ENCODE measurements at regions not wholly inside any gene's neighbourhood (a gene's known extent, or its start where the extent isn't known, plus 50 kb on each side); places are given as distances from the start of the nearest gene placed in this dataset.
A peak's percentile ranks its signal among the peaks of the same experiment; 100 is the strongest.
"Not testable (repeated sequence)": the region's sequence is repeated elsewhere in the genome, so short reads cannot be mapped to it uniquely, and the experiment has no call there.

DNA sequence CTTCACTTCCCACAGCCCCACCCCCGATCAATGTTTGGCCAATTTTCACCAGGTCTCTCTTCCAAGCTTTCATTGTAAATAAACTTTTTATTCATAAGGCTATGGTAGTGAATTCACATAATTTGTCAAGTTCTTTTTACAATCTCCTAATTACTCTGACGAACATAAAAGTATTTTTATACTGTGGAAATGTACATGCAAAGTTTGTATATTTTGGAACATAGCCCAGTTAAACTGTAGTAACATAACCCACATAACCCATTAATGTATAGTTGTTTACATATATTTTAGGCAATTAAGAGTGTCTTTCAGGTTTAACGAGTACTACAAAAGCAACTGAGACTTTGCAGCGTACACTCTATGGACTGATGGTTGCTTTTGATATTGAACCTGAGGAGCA is 228.3 kb upstream of the ERBB4 start:
- no peak for DNase-seq

DNA sequence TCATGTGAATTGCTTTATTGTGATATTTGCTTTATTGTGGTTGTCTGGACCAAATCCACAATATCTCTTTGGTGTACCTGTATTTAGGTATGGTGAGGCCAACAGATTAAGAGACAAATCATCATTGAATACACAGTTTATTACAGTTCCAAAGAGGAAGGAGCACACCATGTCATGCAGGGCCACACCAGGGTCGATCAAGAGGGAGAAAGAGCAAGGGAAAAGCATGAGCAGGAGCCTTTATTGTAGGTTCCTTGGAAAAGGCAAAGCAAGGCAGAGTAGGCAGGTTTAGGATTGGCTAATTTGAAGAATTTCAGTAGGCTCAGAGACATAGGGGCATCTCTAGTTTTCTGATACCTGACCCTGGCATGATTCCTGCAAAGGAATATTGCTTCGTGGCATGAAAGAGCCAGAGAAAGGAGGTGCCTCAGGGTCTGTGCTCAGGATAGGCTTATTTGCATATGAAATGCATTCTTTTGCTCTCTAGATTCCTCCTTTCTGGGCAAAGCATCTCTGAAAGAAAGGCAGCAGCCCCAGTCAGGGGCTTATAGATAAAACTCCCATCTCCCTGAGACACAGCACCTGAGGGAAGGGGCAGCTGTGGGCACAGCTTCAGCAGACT is 214.2 kb upstream of the ERBB4 start:
- DNase-seq = no peak

DNA sequence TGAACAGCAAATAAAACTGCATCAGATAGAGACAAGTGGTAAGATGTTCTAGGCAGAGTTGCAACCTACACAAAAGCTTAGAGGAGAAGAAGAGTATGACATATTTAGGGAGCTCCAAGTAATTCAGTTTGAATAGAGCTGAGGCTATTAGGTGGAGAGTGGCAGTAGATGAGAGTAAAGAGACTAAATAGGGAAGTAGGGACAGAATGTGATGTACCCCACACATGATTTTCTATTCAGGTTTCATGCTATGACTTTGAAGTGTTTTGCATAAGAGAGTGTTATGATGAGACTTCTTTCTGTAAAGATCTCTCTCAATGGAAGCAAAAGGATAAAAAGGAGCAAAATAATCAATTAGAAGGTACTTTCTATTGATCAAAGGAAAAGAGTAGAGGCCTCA is 206.8 kb upstream of the ERBB4 start:
- no peak for DNase-seq

- no peak for DNase-seq
These were observed 199.0 kb upstream of the ERBB4 start for GRCh38 chr2:212737392-212738172.

DNA sequence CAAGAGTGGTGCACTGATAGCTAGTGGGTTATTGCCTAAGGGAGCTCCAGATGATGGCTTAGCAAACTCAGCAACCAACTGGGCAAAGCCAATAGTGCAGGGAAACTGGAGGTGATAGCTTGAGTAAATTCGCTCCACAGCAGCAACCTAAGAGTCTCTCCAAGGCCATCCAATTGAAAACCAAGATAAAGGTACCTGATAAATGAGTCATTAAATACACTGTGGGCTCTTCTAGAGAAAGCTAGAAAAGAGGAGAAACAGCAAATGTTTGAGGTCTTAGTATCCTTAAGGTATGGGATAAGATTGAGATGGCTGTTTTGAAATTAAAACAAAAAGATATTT is 197.8 kb upstream of the ERBB4 start:
- no peak for DNase-seq

DNA sequence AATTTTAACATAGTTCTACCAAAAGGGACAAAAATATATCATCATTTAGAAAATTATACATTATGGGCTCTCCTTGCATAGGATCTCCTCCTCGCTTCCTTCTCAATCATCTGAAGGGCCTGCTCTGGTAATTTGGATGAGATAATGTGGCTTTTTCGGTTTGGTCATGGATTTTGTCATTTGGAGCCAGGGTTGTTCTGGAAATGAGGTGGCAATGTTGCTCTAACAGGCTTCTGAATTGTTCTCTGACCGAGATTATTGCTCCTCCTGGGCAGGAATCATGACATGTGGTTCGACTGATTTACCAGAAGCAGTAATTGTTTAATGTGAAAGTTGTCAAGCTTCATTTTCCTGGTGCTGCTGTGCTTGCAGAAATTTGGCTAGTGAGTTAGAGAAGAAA is 194.7 kb upstream of the ERBB4 start:
- no peak for DNase-seq

- peak; percentile 30 for DNase-seq
These were observed 194.3 kb upstream of the ERBB4 start for GRCh38 chr2:212732860-212733259.

- no peak for DNase-seq
These were observed 192.4 kb upstream of the ERBB4 start for GRCh38 chr2:212730994-212731393.

- DNase-seq = no peak
These were observed 190.1 kb upstream of the ERBB4 start for GRCh38 chr2:212728717-212729116.

GRCh38 chr2:212727751-212728150 is 189.1 kb upstream of the ERBB4 start:
- no peak for DNase-seq

GRCh38 chr2:212726403-212726802 is 187.8 kb upstream of the ERBB4 start:
- DNase-seq = peak; percentile 50

DNA sequence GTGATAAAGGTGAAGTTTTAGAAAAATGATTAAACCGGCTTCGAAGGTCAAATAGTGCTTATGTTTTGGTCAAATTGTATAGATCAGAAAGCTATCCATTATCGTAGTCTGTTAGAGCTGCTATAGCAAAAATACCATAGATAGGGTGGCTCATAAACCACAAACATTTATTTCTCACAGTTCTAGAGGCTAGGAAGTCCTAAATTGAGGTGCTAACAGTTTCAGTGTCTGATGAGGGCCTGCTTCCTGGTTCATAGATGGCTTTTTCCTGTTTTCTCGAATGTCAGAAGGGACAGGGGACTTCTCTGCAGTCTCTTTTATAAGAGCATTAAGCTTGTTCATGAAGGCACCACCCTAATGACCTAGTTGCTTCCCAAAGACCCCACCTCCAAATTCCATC is 186.6 kb upstream of the ERBB4 start:
- DNase-seq = no peak

DNA sequence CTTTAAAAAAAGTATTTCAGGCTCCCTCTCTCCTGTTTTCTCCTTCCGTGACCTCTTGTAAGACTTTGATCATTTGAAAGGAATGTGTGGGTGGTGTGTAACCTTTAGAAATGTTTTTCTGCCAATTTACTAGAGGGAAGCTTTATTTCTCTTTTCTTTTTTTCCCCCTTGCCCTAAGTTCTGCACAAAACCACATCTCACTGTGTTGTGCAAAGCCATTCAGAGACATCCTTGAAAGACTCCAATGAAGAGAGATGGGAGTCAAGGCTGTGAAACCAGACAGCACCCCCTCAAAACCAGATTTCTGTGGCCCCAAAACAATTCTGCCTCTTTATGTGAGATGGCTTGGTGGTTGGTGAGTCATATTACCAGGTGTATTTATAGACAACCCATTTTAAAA is 184.6 kb upstream of the ERBB4 start:
- DNase-seq = peak; percentile 69

DNA sequence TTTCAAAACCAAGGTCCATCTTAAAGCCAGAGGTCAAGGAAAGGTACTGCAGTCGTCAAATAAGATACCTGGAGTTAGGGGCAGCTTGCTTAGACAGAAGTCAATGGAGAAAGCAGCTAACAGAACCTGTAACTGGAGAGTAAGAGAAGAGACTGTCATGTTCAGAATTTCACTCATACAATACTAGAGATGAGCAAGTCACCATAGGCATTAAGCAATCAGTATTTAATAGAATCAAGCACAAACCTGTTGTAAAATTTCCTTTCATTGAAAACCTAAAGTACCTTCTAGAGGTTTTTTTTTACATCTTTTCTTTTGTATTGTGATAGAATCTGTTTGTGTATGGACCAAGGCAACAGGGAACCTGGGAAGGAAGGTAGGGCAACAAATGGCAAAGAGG is 183.4 kb upstream of the ERBB4 start:
- no peak for DNase-seq

DNA sequence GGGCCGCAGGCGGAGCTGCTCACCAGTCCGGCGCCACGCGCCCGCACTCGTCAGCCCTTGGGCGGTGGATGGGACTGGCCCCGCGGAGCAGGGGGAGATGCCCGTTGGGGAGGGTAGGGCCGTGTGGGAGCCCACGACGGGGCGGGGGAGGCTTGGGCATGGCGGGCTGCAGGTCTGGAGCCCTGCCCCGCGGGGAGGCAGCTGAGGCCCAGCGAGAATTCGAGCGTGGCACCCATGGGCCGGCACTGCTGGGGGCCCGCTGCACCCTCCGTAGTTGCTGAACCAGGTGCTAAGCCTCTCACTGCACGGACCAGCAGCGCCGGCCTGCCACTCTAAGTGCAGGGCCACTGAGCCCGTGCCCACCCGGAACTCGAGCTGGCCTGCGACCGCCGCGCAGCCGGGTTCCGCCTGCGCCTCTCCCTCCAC is 182.4 kb upstream of the ERBB4 start:
- no peak for DNase-seq

DNA sequence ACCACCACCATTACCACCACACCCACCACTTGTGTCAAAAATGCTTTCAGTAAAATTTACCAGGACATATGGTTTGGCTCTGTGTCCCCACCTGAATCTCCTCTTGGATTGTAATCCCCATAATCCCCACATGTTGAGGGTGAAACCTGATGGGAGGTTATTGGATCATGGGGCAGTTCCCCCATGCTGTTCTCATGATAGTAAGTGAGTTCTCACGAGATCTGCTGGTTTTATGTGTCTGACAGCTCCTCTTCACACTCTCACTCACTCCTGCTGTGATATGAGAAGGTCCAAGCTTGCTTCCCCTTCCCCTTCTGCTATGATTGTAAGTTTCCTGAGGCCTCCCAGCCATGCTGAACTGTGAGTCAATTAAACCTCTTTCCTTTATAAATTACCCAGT is 176.8 kb upstream of the ERBB4 start:
- not testable (repeated sequence) for DNase-seq

DNA sequence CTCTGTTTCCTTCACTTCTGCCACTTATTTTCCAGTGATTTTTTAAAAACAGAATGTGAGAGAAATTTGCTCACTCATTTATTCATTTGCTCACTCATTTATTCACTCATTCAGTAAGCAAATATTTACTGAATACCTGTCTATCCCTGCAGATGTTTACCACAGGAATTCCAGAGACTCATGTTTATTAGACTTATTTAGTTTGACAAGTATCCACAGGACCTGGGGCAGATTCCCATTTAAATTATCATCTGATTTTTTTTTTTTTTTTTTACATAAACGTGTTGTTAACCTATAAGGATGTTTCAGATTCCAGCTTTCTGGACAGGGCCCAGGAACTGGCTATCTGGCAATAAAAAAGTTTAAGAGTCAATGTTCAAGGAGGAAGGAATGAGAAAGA is 175.1 kb upstream of the ERBB4 start:
- no peak for DNase-seq

DNA sequence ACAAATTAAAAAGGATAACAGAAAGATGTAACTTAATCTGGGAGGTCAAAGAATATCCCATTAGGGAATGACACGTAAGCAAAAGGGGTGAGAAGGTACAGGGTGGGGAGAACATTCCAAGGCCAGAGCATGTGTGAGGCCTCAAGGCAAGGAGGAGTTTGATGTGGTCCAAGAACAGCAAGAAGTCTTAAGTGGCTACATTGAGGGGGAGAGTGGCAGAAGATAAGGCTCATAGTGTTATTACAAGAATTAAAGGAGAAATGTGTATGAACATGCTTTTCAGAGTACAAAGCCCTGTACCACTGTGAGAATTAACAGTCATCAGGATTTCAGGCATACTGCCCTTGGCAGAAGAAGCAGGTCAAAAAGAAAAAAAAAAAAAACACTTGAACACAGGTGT is 174.4 kb upstream of the ERBB4 start:
- no peak for DNase-seq

DNA sequence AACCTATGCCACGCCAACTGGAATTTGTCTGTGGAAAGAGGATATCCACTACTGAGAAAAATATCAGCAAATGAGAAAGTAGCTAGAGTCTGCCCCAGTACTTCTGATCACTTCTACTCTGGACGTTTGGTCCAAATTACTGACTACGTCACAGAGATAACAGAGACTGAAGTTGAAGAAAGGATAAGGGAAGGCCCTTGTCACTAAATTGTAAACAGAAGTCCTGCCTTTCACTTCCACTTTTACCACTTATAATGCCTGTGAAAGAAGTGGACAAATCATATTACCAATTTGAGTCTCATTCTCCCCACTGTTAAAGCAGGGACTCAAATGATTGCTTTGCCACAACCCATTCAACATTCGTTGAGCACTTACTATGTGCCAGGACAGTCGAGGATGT is 173.9 kb upstream of the ERBB4 start:
- DNase-seq = no peak

GRCh38 chr2:212711856-212712255 is 173.3 kb upstream of the ERBB4 start:
- DNase-seq = peak; percentile 82

GRCh38 chr2:212709280-212709679 is 170.7 kb upstream of the ERBB4 start:
- peak; percentile 87 for DNase-seq

- peak; percentile 13 for DNase-seq
These were observed 169.8 kb upstream of the ERBB4 start for GRCh38 chr2:212708355-212708754.

GRCh38 chr2:212695426-212695825 is 156.8 kb upstream of the ERBB4 start:
- no peak for DNase-seq

DNA sequence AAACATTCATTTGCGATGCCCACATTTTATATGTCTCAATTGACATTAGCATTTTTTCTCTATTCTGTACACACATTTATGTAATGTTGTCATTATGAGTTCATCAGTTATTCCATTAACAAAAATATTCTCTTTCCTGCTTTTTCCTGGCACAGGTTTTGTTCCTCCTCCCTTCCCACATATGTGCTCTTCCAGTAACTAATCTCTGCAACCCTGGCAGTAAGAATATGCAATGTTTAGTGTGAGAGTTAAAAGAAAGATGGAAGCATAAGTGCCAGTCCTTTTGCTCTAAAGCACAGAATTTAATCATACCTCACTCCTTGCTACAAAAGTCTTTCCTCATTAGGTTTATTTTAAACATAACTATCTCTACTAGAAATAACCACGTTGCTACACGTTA is 155.8 kb upstream of the ERBB4 start:
- no peak for DNase-seq

GRCh38 chr2:212692466-212692865 is 153.9 kb upstream of the ERBB4 start:
- DNase-seq = no peak

Data from kidney glomerular epithelial cell (primary cell).